ENCODE measurements at regions not wholly inside any gene's neighbourhood (a gene's known extent, or its start where the extent isn't known, plus 50 kb on each side); places are given as distances from the start of the nearest gene placed in this dataset.
"Not testable (repeated sequence)": the region's sequence is repeated elsewhere in the genome, so short reads cannot be mapped to it uniquely, and the experiment has no call there.

GRCh38 chr1:149279512-149279911, 176.2 kb upstream of the NBPF9 start:
- DNase-seq = not testable (repeated sequence)

GRCh38 chr1:149284773-149285172, 181.4 kb upstream of the NBPF9 start:
- DNase-seq = not testable (repeated sequence)

GRCh38 chr1:149285205-149285604, 181.9 kb upstream of the NBPF9 start:
- DNase-seq = not testable (repeated sequence)

GRCh38 chr1:149285638-149286037, 182.3 kb upstream of the NBPF9 start:
- peak; percentile 50 for DNase-seq

GRCh38 chr1:149288580-149288979, 185.2 kb upstream of the NBPF9 start:
- not testable (repeated sequence) for DNase-seq

GRCh38 chr1:149300478-149301218, 174.2 kb upstream of the NBPF19 start:
- not testable (repeated sequence) for DNase-seq

- not testable (repeated sequence) for DNase-seq
Measured at GRCh38 chr1:149301282-149301681, 173.6 kb upstream of the NBPF19 start.

- DNase-seq = not testable (repeated sequence)
Measured at GRCh38 chr1:149304796-149305195, 170.0 kb upstream of the NBPF19 start.

- DNase-seq = not testable (repeated sequence)
Measured at GRCh38 chr1:149307640-149308039, 167.2 kb upstream of the NBPF19 start.

GRCh38 chr1:149314921-149315320, 159.9 kb upstream of the NBPF19 start:
- not testable (repeated sequence) for DNase-seq

- not testable (repeated sequence) for DNase-seq
Measured at GRCh38 chr1:149320971-149321731, 153.7 kb upstream of the NBPF19 start.

- DNase-seq = not testable (repeated sequence)
Measured at GRCh38 chr1:149321732-149322016, 153.2 kb upstream of the NBPF19 start.

GRCh38 chr1:149330081-149330335, 144.8 kb upstream of the NBPF19 start:
- not testable (repeated sequence) for DNase-seq

- DNase-seq = not testable (repeated sequence)
Measured at GRCh38 chr1:149336082-149336481, 138.8 kb upstream of the NBPF19 start.

- DNase-seq = not testable (repeated sequence)
Measured at GRCh38 chr1:149338221-149338691, 136.6 kb upstream of the NBPF19 start.

- DNase-seq = not testable (repeated sequence)
Measured at GRCh38 chr1:149338698-149339097, 136.1 kb upstream of the NBPF19 start.

- DNase-seq = not testable (repeated sequence)
Measured at GRCh38 chr1:149349448-149349847, 125.4 kb upstream of the NBPF19 start.

- DNase-seq = not testable (repeated sequence)
Measured at GRCh38 chr1:149352205-149352604, 122.6 kb upstream of the NBPF19 start.

GRCh38 chr1:149354579-149354978, 120.3 kb upstream of the NBPF19 start:
- not testable (repeated sequence) for DNase-seq

- not testable (repeated sequence) for DNase-seq
Measured at GRCh38 chr1:149355748-149356147, 119.1 kb upstream of the NBPF19 start.

- not testable (repeated sequence) for DNase-seq
Measured at GRCh38 chr1:149356152-149356551, 118.7 kb upstream of the NBPF19 start.

GRCh38 chr1:149360351-149360750, 114.5 kb upstream of the NBPF19 start:
- not testable (repeated sequence) for DNase-seq

GRCh38 chr1:149361310-149361709, 113.5 kb upstream of the NBPF19 start:
- DNase-seq = not testable (repeated sequence)
